Pancreas (tissue), 10 donors: ENCODE measurements at regions not wholly inside any gene's neighbourhood (a gene's known extent, or its start where the extent isn't known, plus 50 kb on each side); places are given as distances from the start of the nearest gene placed in this dataset.

ENCODE experiments used
- ATAC-seq, 4 donors: fragments of 200-7000 bp; cut with Tn5 transposase; one replicate each; pipeline versions ENCODE4 v1.8.0 to v1.9.1; 2020; ENCODE audit warnings: mild to moderate bottlenecking in 4 of 4, moderate library complexity in 4 of 4
- DNase-seq, 6 donors: peaks; one replicate each; pipeline ENCODE4 v3.0.0-alpha.2; 2020
- FAIRE-seq: peaks from 2 replicates; lab custom pipeline; 2012; peaks lifted over from hg19 to GRCh38; lab: Jason Lieb, UNC
- H3K27ac ChIP-seq, 4 donors: fragments of 200-600 bp; sonication (generic); 1 replicate in 3 of 4; 2 replicates in 1 of 4; pipeline versions ENCODE4 v1.5.0 to v1.8.0; 2020
- H3K27me3 ChIP-seq, 4 donors: fragments of 200-600 bp; one replicate each; pipeline ENCODE4 v1.8.0; 2021
- H3K36me3 ChIP-seq, 3 donors: fragments of 200-600 bp; sonication (generic) in 1 of 3; one replicate each; pipeline versions ENCODE4 v1.5.0 to v1.8.0; 2020 to 2021
- H3K4me1 ChIP-seq, 3 donors: fragments of 200-600 bp; one replicate each; pipeline ENCODE4 v1.8.0; 2021
- H3K4me3 ChIP-seq, 4 donors: fragments of 200-600 bp; sonication (generic) in 2 of 4; one replicate each; pipeline versions ENCODE4 v1.5.0 to v1.8.0; 2020 to 2021
- H3K9me3 ChIP-seq, 4 donors: fragments of 200-600 bp; one replicate each; pipeline ENCODE4 v1.8.0; 2021
- CTCF ChIP-seq, 4 donors: fragments of 200-600 bp; sonication (generic) in 3 of 4; IDR thresholded peaks; one replicate each; pipeline versions ENCODE4 v1.5.0 to v1.8.0; 2021; ENCODE audit warnings: antibody characterized with exemption in 4 of 4
- WGBS, 2 donors: extraction: QIAGEN DNeasy Blood & Tissue Kit; methylation state at CpG; one replicate each; pipeline ENCODE4 v1.1.7; 2013; 5-methylcytosine and 5-hydroxymethylcytosine counted together
- intact Hi-C, 3 donors: fragments of 100-400 bp; cut with DNase I; formaldehyde crosslinking; loops; one replicate each; pipeline versions ENCODE4 v1.11.1 to v1.14.2; 2022
- donor health status: healthy with polysubstance abuse.
- donor health status: DM: no; HTN: no; CAD: no; lungs with moderate emphysema.
- donor health status: DM: no; HTN: no; CAD: no.
- donor health status: control.
- donor health status: control.
- donor health status: Bipolar disorder and iron deficiency.
- donor health status: DM: yes; HTN: yes; CAD: no.
- donor health status: DM: no; HTN: no; CAD: no.
- donor health status: DM: no; HTN: no; CAD: no.
- donor health status: DM: yes; HTN: yes; CAD: no.

DNA sequence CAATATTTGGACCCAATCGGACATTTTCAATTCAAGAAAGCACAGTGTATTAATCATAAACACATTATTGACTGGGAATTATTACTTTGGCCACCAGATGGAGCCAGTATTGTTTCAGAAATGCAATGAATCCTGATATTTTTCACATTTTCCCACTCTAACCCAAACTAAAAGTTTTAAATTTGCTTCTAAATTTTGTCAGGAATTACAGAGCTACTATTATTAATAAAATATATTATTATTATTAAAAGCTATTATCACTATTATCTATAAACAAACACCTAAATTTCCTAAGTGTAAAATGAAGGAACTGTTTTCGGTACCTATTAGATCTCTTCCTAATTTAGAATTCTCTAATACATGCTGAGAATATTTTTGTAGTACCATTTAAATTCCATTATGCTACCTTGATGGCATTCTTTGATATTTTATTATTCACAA, 245.3 kb downstream of the OGFRL1 start:
- Histone ChIP-seq H3K4me3 (no peak overlapping the region), H3K9me3 (no peaks in the 10 kb centered on the region), H3K27me3 (no peaks in the 10 kb centered on the region), H3K4me1 (peaks cover 0 to 8% (median 7%) of the 10 kb centered on the region in 3 donors), H3K27ac (no peak overlapping the region), H3K36me3 (no peaks in the 10 kb centered on the region)
- WGBS, 2 donors: 51 to 52% methylated on average over 2 of the region's 2 CpGs
- peak; percentile 96 for FAIRE-seq
- ATAC-seq: peak in 1 of 4 donors; percentile 38
- DNase-seq: no peak
- intact Hi-C loops: loop anchor here in 1 of 3 donors (10.0 kb wide), 1 partner anchor 551 kb away; no protein-coding TSS in a partner anchor
- peak in 3 of 4 donors; percentile 31 to 58 (median 49) for TF ChIP-seq CTCF (IDR thresholded peaks at IDR 0.05)

- 49 to 58% methylated on average over 3 of the region's 3 CpGs for WGBS, 2 donors
- FAIRE-seq: no peak
- no peak for ATAC-seq
- no peak for TF ChIP-seq CTCF (IDR thresholded peaks at IDR 0.05)
- no peaks in the 10 kb centered on the region for H3K4me1 ChIP-seq
- intact Hi-C loops: loop anchor here in 2 of 3 donors (5.0 to 10.0 kb wide), 2 partner anchors 547 to 550 kb away; no protein-coding TSS in a partner anchor
- H3K9me3 ChIP-seq: no peaks in the 10 kb centered on the region
- no peak overlapping the region for H3K4me3 ChIP-seq
- no peak overlapping the region for H3K27ac ChIP-seq
- H3K36me3 ChIP-seq: no peaks in the 10 kb centered on the region
- DNase-seq: no peak
- H3K27me3 ChIP-seq: no peaks in the 10 kb centered on the region
These were observed 246.3 kb downstream of the OGFRL1 start for GRCh38 chr6:71534921-71535320.

GRCh38 chr6:71537717-71538116, 249.1 kb downstream of the OGFRL1 start:
- TF ChIP-seq CTCF (IDR thresholded peaks at IDR 0.05): no peak
- no peak overlapping the region for H3K27ac ChIP-seq
- no peak for ATAC-seq
- intact Hi-C loops: loop anchor here in 2 of 3 donors (5.0 to 10.0 kb wide), 2 partner anchors 545 to 547 kb away; no protein-coding TSS in a partner anchor
- no peaks in the 10 kb centered on the region for H3K36me3 ChIP-seq
- no peak overlapping the region for H3K4me3 ChIP-seq
- no peaks in the 10 kb centered on the region for H3K9me3 ChIP-seq
- WGBS, 2 donors: 63 to 76% methylated on average over 1 of the region's 1 CpG
- H3K4me1 ChIP-seq: no peaks in the 10 kb centered on the region
- no peak for FAIRE-seq
- no peak for DNase-seq
- H3K27me3 ChIP-seq: no peaks in the 10 kb centered on the region

DNA sequence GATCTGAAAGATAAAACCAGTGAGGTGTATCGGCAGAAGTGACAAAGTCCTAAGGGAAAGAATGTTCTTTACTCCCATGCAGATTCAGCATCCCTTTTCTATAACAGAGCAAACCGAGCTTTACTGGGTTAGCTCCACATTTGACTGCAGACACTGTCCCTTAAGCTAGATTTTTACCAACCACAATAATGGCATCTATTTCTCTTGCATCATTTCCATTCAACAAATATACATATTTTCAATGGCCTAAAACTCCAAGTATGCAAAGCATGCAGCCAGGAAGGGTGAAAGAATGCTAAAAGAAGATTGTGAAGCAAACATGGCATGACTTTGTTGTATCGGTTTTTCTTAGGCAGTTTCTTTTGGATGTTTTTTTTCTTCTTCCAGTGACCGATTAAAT, 255.4 kb downstream of the OGFRL1 start:
- DNase-seq (no peak), ATAC-seq (no peak), FAIRE-seq (no peak)
- intact Hi-C loops: no loop called here
- no peaks in the 10 kb centered on the region for H3K4me1 ChIP-seq
- TF ChIP-seq CTCF (IDR thresholded peaks at IDR 0.05): no peak
- no peak overlapping the region for H3K4me3 ChIP-seq
- 50 to 53% methylated on average over 4 of the region's 4 CpGs for WGBS, 2 donors
- H3K36me3 ChIP-seq: no peaks in the 10 kb centered on the region
- H3K9me3 ChIP-seq: no peaks in the 10 kb centered on the region
- H3K27ac ChIP-seq: no peak overlapping the region
- H3K27me3 ChIP-seq: no peaks in the 10 kb centered on the region

- DNase-seq: no peak
- H3K27ac ChIP-seq: no peak overlapping the region
- intact Hi-C loops: no loop called here
- no peaks in the 10 kb centered on the region for H3K36me3 ChIP-seq
- H3K9me3 ChIP-seq: no peaks in the 10 kb centered on the region
- H3K27me3 ChIP-seq: no peaks in the 10 kb centered on the region
- no peak for ATAC-seq
- no peak for FAIRE-seq
- TF ChIP-seq CTCF (IDR thresholded peaks at IDR 0.05): no peak
- H3K4me1 ChIP-seq: no peaks in the 10 kb centered on the region
- no peak overlapping the region for H3K4me3 ChIP-seq
These were observed 256.3 kb downstream of the OGFRL1 start for GRCh38 chr6:71544906-71545305.
